GM12891 (cell line): ENCODE measurements at regions not wholly inside any gene's neighbourhood (a gene's known extent, or its start where the extent isn't known, plus 50 kb on each side); places are given as distances from the start of the nearest gene placed in this dataset.

ENCODE experiments used
- PAX5 ChIP-seq: IDR thresholded peaks from 2 replicates; pipeline ENCODE4 v1.6.1; 2011; ENCODE audit warnings: low read length, moderate library complexity, mild to moderate bottlenecking; ENCODE audit not compliant: insufficient read depth, severe bottlenecking
- POLR2A ChIP-seq: IDR thresholded peaks from 2 replicates; pipeline ENCODE4 v1.6.1; 2011; ENCODE audit warnings: low read depth, low read length, control low read depth
- POLR2AphosphoS5 ChIP-seq: IDR thresholded peaks from 2 replicates; pipeline ENCODE4 v1.6.1; 2011; ENCODE audit warnings: low read depth, low read length, control low read depth
- POU2F2 ChIP-seq: IDR thresholded peaks from 2 replicates; pipeline ENCODE4 v1.6.1; 2011; ENCODE audit warnings: low read depth, mild to moderate bottlenecking, control low read depth, low read length, moderate library complexity
- SPI1 ChIP-seq: IDR thresholded peaks from 2 replicates; pipeline ENCODE4 v1.6.1; 2011; ENCODE audit warnings: low read depth, low read length, control low read depth
- TAF1 ChIP-seq: IDR thresholded peaks from 2 replicates; pipeline ENCODE4 v1.6.1; 2011; ENCODE audit warnings: low read depth, low read length, control low read depth

- TF ChIP-seq TAF1 (no peak), POLR2A (no peak), POLR2AphosphoS5 (no peak), SPI1 (no peak), POU2F2 (no peak), PAX5 (no peak)
Measured at GRCh38 chr2:239552213-239552926, 151.6 kb upstream of the HDAC4 start.
